MCF 10A (cell line): ENCODE measurements at regions not wholly inside any gene's neighbourhood (a gene's known extent, or its start where the extent isn't known, plus 50 kb on each side); places are given as distances from the start of the nearest gene placed in this dataset.

ENCODE experiments used
- BruUV-seq: library from RNA; stranded (reverse); fragments of 400-500 nt; replicated peaks from 2 replicates; lab custom pipeline; 2021; lab: Mats Ljungman, UMichigan
- CTCF ChIA-PET: fragments of 300-600 bp; sonication (Branson Sonifier 250); formaldehyde crosslinking; extraction: SDS; loops from one replicate; lab custom pipeline; 2021; ENCODE audit warnings: antibody characterized with exemption, inconsistent platforms; lab: Yijun Ruan, JAX
- POLR2A ChIA-PET: fragments of 300-600, 350-650 bp; sonication (Branson Sonifier 250); formaldehyde crosslinking; extraction: SDS; loops from one replicate; lab custom pipeline; 2020; ENCODE audit warnings: antibody characterized with exemption, inconsistent platforms; lab: Yijun Ruan, JAX
- DNase-seq: peaks from one replicate; pipeline ENCODE4 v3.0.0-alpha.2; 2018; ENCODE audit not compliant: unreplicated experiment
- H3K27ac Mint-ChIP-seq: one replicate; pipeline ENCODE4 v1.8.0; 2022; ENCODE audit warnings: mild to moderate bottlenecking, low read depth, mixed read lengths; ENCODE audit not compliant: unreplicated experiment
- H3K27me3 Mint-ChIP-seq: one replicate; pipeline ENCODE4 v1.8.0; 2022; ENCODE audit warnings: mixed read lengths; ENCODE audit not compliant: insufficient read depth, unreplicated experiment
- H3K36me3 Mint-ChIP-seq: one replicate; pipeline ENCODE4 v1.8.0; 2022; ENCODE audit warnings: mild to moderate bottlenecking, moderate library complexity, mixed read lengths; ENCODE audit not compliant: insufficient read depth, unreplicated experiment
- H3K4me1 Mint-ChIP-seq: one replicate; pipeline ENCODE4 v1.8.0; 2022; ENCODE audit warnings: mixed read lengths; ENCODE audit not compliant: insufficient read depth, unreplicated experiment
- H3K4me3 Mint-ChIP-seq: one replicate; pipeline ENCODE4 v1.8.0; 2022; ENCODE audit warnings: mild to moderate bottlenecking, moderate library complexity, mixed read lengths; ENCODE audit not compliant: unreplicated experiment
- H3K9me3 Mint-ChIP-seq: one replicate; pipeline ENCODE4 v1.8.0; 2022; ENCODE audit warnings: mixed read lengths; ENCODE audit not compliant: unreplicated experiment
- intact Hi-C: fragments of 100-400 bp; cut with micrococcal nuclease; formaldehyde crosslinking; loops from 2 replicates; pipeline ENCODE4 v1.14.1; 2022
- TF ChIP-seq, protein P1 (sequence below): fragments of 200-600 bp; IDR thresholded peaks from one replicate; pipeline ENCODE4 v1.8.0; 2022; ENCODE audit warnings: antibody characterized with exemption, mild to moderate bottlenecking; ENCODE audit not compliant: unreplicated experiment

DNA sequence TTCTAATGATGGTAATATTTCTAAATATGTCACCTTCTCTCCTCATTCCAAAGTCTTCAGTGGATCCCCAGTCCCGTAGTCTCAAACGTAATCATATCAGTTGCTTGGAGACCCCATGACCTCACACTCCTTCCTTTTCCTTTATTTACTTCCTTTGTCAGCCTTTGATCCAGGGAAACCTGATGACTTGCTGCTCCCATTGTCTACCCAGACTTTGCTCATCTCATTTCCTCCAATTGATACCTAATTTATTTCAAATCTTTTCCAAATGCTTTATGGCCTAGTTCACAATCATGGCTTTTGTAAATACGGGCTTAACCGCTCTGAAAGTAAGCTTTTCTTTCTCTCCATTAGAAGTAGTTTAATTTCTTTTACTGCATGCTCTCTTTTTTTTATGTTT, 402.4 kb upstream of the CYRIA start:
- CTCF ChIA-PET: no interaction called here
- BruUV-seq: no TSS peak
- H3K27me3 Mint-ChIP-seq: no peaks in the 10 kb centered on the region
- H3K27ac Mint-ChIP-seq: no peak overlapping the region
- no peak overlapping the region for H3K4me3 Mint-ChIP-seq
- no peaks in the 10 kb centered on the region for H3K36me3 Mint-ChIP-seq
- H3K4me1 Mint-ChIP-seq: no peaks in the 10 kb centered on the region
- POLR2A ChIA-PET: no interaction called here
- intact Hi-C loops: no loop called here
- no peak for DNase-seq
- TF ChIP-seq, protein P1, sequence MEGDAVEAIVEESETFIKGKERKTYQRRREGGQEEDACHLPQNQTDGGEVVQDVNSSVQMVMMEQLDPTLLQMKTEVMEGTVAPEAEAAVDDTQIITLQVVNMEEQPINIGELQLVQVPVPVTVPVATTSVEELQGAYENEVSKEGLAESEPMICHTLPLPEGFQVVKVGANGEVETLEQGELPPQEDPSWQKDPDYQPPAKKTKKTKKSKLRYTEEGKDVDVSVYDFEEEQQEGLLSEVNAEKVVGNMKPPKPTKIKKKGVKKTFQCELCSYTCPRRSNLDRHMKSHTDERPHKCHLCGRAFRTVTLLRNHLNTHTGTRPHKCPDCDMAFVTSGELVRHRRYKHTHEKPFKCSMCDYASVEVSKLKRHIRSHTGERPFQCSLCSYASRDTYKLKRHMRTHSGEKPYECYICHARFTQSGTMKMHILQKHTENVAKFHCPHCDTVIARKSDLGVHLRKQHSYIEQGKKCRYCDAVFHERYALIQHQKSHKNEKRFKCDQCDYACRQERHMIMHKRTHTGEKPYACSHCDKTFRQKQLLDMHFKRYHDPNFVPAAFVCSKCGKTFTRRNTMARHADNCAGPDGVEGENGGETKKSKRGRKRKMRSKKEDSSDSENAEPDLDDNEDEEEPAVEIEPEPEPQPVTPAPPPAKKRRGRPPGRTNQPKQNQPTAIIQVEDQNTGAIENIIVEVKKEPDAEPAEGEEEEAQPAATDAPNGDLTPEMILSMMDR: no peak
- H3K9me3 Mint-ChIP-seq: peaks cover 8% of the 10 kb centered on the region

DNA sequence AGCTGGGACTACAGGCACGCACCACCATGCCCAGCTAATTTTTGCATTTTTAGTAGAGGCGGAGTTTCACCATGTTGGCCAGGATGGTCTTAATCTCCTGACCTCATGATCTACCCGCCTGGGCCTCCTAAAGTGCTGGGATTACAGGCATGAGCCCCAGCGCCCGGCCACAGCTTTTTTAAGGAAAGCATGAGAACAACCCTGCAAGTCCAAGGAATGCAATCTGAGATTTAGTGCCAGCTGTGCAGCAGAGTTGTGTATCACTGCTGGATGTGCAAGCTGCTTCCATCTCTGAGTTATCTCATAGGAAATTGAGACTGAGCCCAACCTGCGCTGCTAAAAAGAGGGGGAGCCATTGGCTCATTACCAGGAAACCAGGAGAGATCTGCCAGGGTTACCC, 399.9 kb upstream of the CYRIA start:
- no peak for DNase-seq
- H3K4me3 Mint-ChIP-seq: no peak overlapping the region
- CTCF ChIA-PET: interaction anchor here (0.6 kb wide), 1 partner anchor 266 kb away, joined by 6 read pairs; no protein-coding TSS in a partner anchor
- BruUV-seq: no TSS peak
- POLR2A ChIA-PET: no interaction called here
- no peaks in the 10 kb centered on the region for H3K4me1 Mint-ChIP-seq
- H3K27ac Mint-ChIP-seq: no peak overlapping the region
- no peaks in the 10 kb centered on the region for H3K36me3 Mint-ChIP-seq
- H3K9me3 Mint-ChIP-seq: peaks cover 8% of the 10 kb centered on the region
- TF ChIP-seq, protein P1: no peak
- H3K27me3 Mint-ChIP-seq: no peaks in the 10 kb centered on the region
- intact Hi-C loops: no loop called here

DNA sequence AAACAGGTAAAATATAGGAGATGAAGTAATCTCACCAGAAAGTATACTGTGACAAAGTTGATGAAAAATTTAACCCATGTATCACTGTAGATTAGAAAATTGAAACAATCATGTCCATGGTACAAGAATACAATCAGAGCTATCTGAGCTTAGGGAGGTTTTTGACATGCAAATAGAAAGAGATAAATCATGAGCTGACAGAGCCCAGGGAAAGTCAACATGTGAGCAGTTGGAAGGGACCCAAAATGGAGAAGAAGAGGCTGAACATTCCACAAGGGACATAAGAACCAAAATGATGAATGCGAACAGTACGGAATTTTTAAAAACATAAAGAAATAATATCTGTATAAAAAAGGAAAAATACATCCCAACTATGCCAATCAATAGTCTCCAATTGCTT, 395.4 kb upstream of the CYRIA start:
- Mint-ChIP-seq H3K27ac (no peak overlapping the region), H3K36me3 (no peaks in the 10 kb centered on the region), H3K27me3 (no peaks in the 10 kb centered on the region), H3K4me1 (no peaks in the 10 kb centered on the region), H3K9me3 (peaks cover 7% of the 10 kb centered on the region), H3K4me3 (no peak overlapping the region)
- BruUV-seq: no TSS peak
- ChIA-PET CTCF (interaction anchor here (0.7 to 1.2 kb wide), 2 partner anchors 13 to 1045 kb away, joined by 4 to 6 read pairs; no protein-coding TSS in a partner anchor), POLR2A (no interaction called here)
- DNase-seq: no peak
- TF ChIP-seq, protein P1: no peak
- intact Hi-C loops: no loop called here

DNA sequence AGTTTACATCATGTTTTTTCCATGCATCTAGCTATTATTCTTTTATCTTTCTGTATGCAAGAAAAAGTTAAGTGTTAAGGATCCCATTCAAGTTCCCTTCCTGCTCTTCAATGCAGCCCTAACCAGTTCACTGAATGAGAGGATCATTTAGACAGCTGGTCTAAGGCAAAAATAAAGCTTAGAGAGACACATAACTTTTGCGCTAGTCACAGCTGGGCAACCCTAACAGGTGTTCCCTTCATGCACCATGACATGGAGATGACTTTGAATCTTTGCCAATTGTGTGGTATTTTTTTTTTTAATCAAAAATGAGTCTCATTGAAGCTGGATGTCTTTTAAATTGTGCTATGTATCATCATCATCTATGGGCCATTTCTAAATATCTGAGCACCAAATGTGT, 393.8 kb upstream of the CYRIA start:
- CTCF ChIA-PET: interaction anchor here (0.6 to 1.3 kb wide), 5 partner anchors 220 to 296 kb away, joined by 3 to 6 read pairs (median 4); no protein-coding TSS in a partner anchor
- POLR2A ChIA-PET: interaction anchor here (0.6 kb wide), 1 partner anchor 430 kb away, joined by 5 read pairs; no protein-coding TSS in a partner anchor
- Mint-ChIP-seq H3K4me3 (no peak overlapping the region), H3K9me3 (peaks cover 7% of the 10 kb centered on the region), H3K36me3 (no peaks in the 10 kb centered on the region), H3K27ac (no peak overlapping the region), H3K4me1 (no peaks in the 10 kb centered on the region), H3K27me3 (no peaks in the 10 kb centered on the region)
- BruUV-seq: no TSS peak
- DNase-seq: no peak
- intact Hi-C loops: no loop called here
- TF ChIP-seq, protein P1: no peak
